ENCODE measurements at regions not wholly inside any gene's neighbourhood (a gene's known extent, or its start where the extent isn't known, plus 50 kb on each side); places are given as distances from the start of the nearest gene placed in this dataset.
"Not testable (repeated sequence)": the region's sequence is repeated elsewhere in the genome, so short reads cannot be mapped to it uniquely, and the experiment has no call there.

- Mint-ChIP-seq H3K4me1 (ENCODE audit: low read depth) (no peaks in the 10 kb centered on the region), H3K9me3 (no peaks in the 10 kb centered on the region), H3K36me3 (ENCODE audit: low read depth) (no peaks in the 10 kb centered on the region), H3K27me3 (no peaks in the 10 kb centered on the region), H3K4me3 (no peak overlapping the region), H3K27ac (no peak overlapping the region)
- intact Hi-C loops (cut with micrococcal nuclease), result no loop called here
These were observed 844.5 kb upstream of the RAG2 start for GRCh38 chr11:37442576-37442975.

GRCh38 chr11:37431633-37432230, 833.7 kb upstream of the RAG2 start:
- peaks cover 44% of the 10 kb centered on the region for H3K9me3 Mint-ChIP-seq
- H3K36me3 Mint-ChIP-seq (ENCODE audit: low read depth); H3K27me3 Mint-ChIP-seq; H3K27ac Mint-ChIP-seq; H3K4me3 Mint-ChIP-seq; intact Hi-C loops (cut with micrococcal nuclease); H3K4me1 Mint-ChIP-seq (ENCODE audit: low read depth): not testable (repeated sequence)

- H3K36me3 Mint-ChIP-seq (ENCODE audit: low read depth); H3K4me1 Mint-ChIP-seq (ENCODE audit: low read depth); H3K27ac Mint-ChIP-seq; H3K27me3 Mint-ChIP-seq; H3K4me3 Mint-ChIP-seq; intact Hi-C loops (cut with micrococcal nuclease): not testable (repeated sequence)
- H3K9me3 Mint-ChIP-seq, result peaks cover 44% of the 10 kb centered on the region
These were observed 833.1 kb upstream of the RAG2 start for GRCh38 chr11:37430966-37431632.

GRCh38 chr11:37422511-37422910, 824.5 kb upstream of the RAG2 start:
- H3K36me3 Mint-ChIP-seq (ENCODE audit: low read depth), result no peaks in the 10 kb centered on the region
- H3K27me3 Mint-ChIP-seq, result no peaks in the 10 kb centered on the region
- H3K27ac Mint-ChIP-seq, result no peak overlapping the region
- peaks cover 25% of the 10 kb centered on the region for H3K9me3 Mint-ChIP-seq
- intact Hi-C loops (cut with micrococcal nuclease), result no loop called here
- H3K4me3 Mint-ChIP-seq, result no peak overlapping the region
- no peaks in the 10 kb centered on the region for H3K4me1 Mint-ChIP-seq (ENCODE audit: low read depth)

- Mint-ChIP-seq H3K36me3 (ENCODE audit: low read depth) (no peaks in the 10 kb centered on the region), H3K9me3 (peaks cover 5% of the 10 kb centered on the region), H3K27me3 (no peaks in the 10 kb centered on the region), H3K4me3 (no peak overlapping the region), H3K4me1 (ENCODE audit: low read depth) (no peaks in the 10 kb centered on the region), H3K27ac (no peak overlapping the region)
- intact Hi-C loops (cut with micrococcal nuclease), result no loop called here
These were observed 813.3 kb upstream of the RAG2 start for GRCh38 chr11:37411289-37411688.

- no peaks in the 10 kb centered on the region for H3K4me1 Mint-ChIP-seq (ENCODE audit: low read depth)
- no peaks in the 10 kb centered on the region for H3K36me3 Mint-ChIP-seq (ENCODE audit: low read depth)
- no peaks in the 10 kb centered on the region for H3K27me3 Mint-ChIP-seq
These were observed 811.1 kb upstream of the RAG2 start for GRCh38 chr11:37409124-37409523.

GRCh38 chr11:37407461-37407860, 809.4 kb upstream of the RAG2 start:
- Mint-ChIP-seq H3K36me3 (ENCODE audit: low read depth) (no peaks in the 10 kb centered on the region), H3K27me3 (no peaks in the 10 kb centered on the region), H3K27ac (no peak overlapping the region), H3K4me3 (no peak overlapping the region), H3K9me3 (peaks cover 12% of the 10 kb centered on the region), H3K4me1 (ENCODE audit: low read depth) (no peaks in the 10 kb centered on the region)
- intact Hi-C loops (cut with micrococcal nuclease), result no loop called here

More at GRCh38 chr11:37409124-37409523, 811.1 kb upstream of the RAG2 start:
- peaks cover 5% of the 10 kb centered on the region for H3K9me3 Mint-ChIP-seq
- intact Hi-C loops (cut with micrococcal nuclease), result no loop called here
- H3K4me3 Mint-ChIP-seq, result no peak overlapping the region
- no peak overlapping the region for H3K27ac Mint-ChIP-seq

GRCh38 chr11:37406651-37407050, 808.6 kb upstream of the RAG2 start:
- H3K9me3 Mint-ChIP-seq, result peaks cover 8% of the 10 kb centered on the region
- intact Hi-C loops (cut with micrococcal nuclease), result no loop called here
- H3K27ac Mint-ChIP-seq, result no peak overlapping the region
- no peaks in the 10 kb centered on the region for H3K36me3 Mint-ChIP-seq (ENCODE audit: low read depth)
- H3K27me3 Mint-ChIP-seq, result no peaks in the 10 kb centered on the region
- no peaks in the 10 kb centered on the region for H3K4me1 Mint-ChIP-seq (ENCODE audit: low read depth)
- H3K4me3 Mint-ChIP-seq, result no peak overlapping the region

GRCh38 chr11:37404231-37404630, 806.2 kb upstream of the RAG2 start:
- no peaks in the 10 kb centered on the region for H3K4me1 Mint-ChIP-seq (ENCODE audit: low read depth)
- no peak overlapping the region for H3K27ac Mint-ChIP-seq
- H3K36me3 Mint-ChIP-seq (ENCODE audit: low read depth), result no peaks in the 10 kb centered on the region
- H3K4me3 Mint-ChIP-seq, result no peak overlapping the region
- intact Hi-C loops (cut with micrococcal nuclease), result no loop called here
- no peaks in the 10 kb centered on the region for H3K27me3 Mint-ChIP-seq
- H3K9me3 Mint-ChIP-seq, result peaks cover 8% of the 10 kb centered on the region

- intact Hi-C loops (cut with micrococcal nuclease), result no loop called here
- no peaks in the 10 kb centered on the region for H3K36me3 Mint-ChIP-seq (ENCODE audit: low read depth)
- no peaks in the 10 kb centered on the region for H3K4me1 Mint-ChIP-seq (ENCODE audit: low read depth)
- H3K9me3 Mint-ChIP-seq, result peaks cover 8% of the 10 kb centered on the region
- H3K27me3 Mint-ChIP-seq, result no peaks in the 10 kb centered on the region
- no peak overlapping the region for H3K27ac Mint-ChIP-seq
- H3K4me3 Mint-ChIP-seq, result no peak overlapping the region
These were observed 804.6 kb upstream of the RAG2 start for GRCh38 chr11:37402663-37403062.

- intact Hi-C loops (cut with micrococcal nuclease), result no loop called here
- Mint-ChIP-seq H3K9me3 (peaks cover 42% of the 10 kb centered on the region), H3K27ac (no peak overlapping the region), H3K4me1 (ENCODE audit: low read depth) (no peaks in the 10 kb centered on the region), H3K4me3 (no peak overlapping the region), H3K36me3 (ENCODE audit: low read depth) (no peaks in the 10 kb centered on the region), H3K27me3 (no peaks in the 10 kb centered on the region)
These were observed 796.3 kb upstream of the RAG2 start for GRCh38 chr11:37394236-37394870.

GRCh38 chr11:37391615-37392014, 793.6 kb upstream of the RAG2 start:
- H3K27me3 Mint-ChIP-seq, result no peaks in the 10 kb centered on the region
- peaks cover 41% of the 10 kb centered on the region for H3K9me3 Mint-ChIP-seq
- no peaks in the 10 kb centered on the region for H3K36me3 Mint-ChIP-seq (ENCODE audit: low read depth)
- intact Hi-C loops (cut with micrococcal nuclease), result no loop called here
- no peak overlapping the region for H3K27ac Mint-ChIP-seq
- H3K4me1 Mint-ChIP-seq (ENCODE audit: low read depth), result no peaks in the 10 kb centered on the region
- H3K4me3 Mint-ChIP-seq, result no peak overlapping the region

- peaks cover 31% of the 10 kb centered on the region for H3K9me3 Mint-ChIP-seq
- no peaks in the 10 kb centered on the region for H3K27me3 Mint-ChIP-seq
- intact Hi-C loops (cut with micrococcal nuclease), result no loop called here
- H3K4me1 Mint-ChIP-seq (ENCODE audit: low read depth), result no peaks in the 10 kb centered on the region
- H3K27ac Mint-ChIP-seq, result no peak overlapping the region
- no peaks in the 10 kb centered on the region for H3K36me3 Mint-ChIP-seq (ENCODE audit: low read depth)
- no peak overlapping the region for H3K4me3 Mint-ChIP-seq
These were observed 792.6 kb upstream of the RAG2 start for GRCh38 chr11:37390576-37391083.

GRCh38 chr11:37378958-37379357, 780.9 kb upstream of the RAG2 start:
- no peaks in the 10 kb centered on the region for H3K27me3 Mint-ChIP-seq
- H3K4me1 Mint-ChIP-seq (ENCODE audit: low read depth), result no peaks in the 10 kb centered on the region
- peaks cover 36% of the 10 kb centered on the region for H3K9me3 Mint-ChIP-seq
- no peaks in the 10 kb centered on the region for H3K36me3 Mint-ChIP-seq (ENCODE audit: low read depth)
- intact Hi-C loops (cut with micrococcal nuclease), result no loop called here
- no peak overlapping the region for H3K27ac Mint-ChIP-seq
- no peak overlapping the region for H3K4me3 Mint-ChIP-seq

All from dendritic cell treated with granulocyte-macrophage colony-stimulating factor and Interleukin-4, amounts not matched to agents 40 ng/mL and 50 ng/mL, for 4 days (primary cell).